SU-DHL-6 (cell line): ENCODE measurements at regions not wholly inside any gene's neighbourhood (a gene's known extent, or its start where the extent isn't known, plus 50 kb on each side); places are given as distances from the start of the nearest gene placed in this dataset.

Source experiments
- EZH2phosphoT487 ChIP-seq: fragments of 200-600 bp; sonication (generic), shearing (Covaris generic); conservative IDR thresholded peaks from 2 replicates; pipeline ENCODE4 v1.6.1; 2018; ENCODE audit warnings: mild to moderate bottlenecking, antibody characterized with exemption, low read length, moderate library complexity, mixed read lengths
- TF ChIP-seq, protein P1 (sequence below): fragments of 200-600 bp; sonication (generic); IDR thresholded peaks from one replicate; pipeline ENCODE4 v1.5.1; 2017; ENCODE audit warnings: antibody characterized with exemption, mild to moderate bottlenecking, low read length, moderate library complexity; ENCODE audit not compliant: insufficient read depth, poor library complexity, severe bottlenecking

DNA sequence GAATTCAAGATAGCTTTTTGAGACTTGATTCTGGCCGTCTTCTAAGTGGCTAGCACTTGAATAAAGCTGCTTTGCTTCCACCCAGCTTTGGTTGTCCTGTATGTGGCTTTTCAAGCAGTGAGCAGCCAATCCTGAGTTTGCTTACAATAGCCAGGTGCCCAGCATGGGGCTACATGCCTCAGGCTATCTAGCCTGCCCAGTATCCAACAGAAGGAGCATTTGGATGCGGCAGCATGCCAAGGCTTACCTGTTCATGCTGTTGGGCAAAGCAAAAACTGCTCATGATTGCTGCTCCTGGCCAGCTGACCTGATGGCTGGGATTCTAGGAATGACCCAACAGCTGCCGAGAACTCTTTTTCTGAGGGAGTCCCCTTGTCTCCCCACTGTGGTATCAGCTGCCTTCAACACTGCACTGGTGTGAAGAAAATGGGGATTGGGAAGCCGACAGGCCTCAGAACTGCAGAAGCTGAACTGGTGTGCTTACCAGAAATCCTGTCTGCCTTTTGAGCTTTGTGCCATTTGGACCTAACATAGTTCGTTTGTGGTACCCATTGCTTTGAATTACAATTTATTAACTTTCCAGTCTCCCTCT lies 618.9 kb upstream of the IGFBP3 start:
- TF ChIP-seq, protein P1, sequence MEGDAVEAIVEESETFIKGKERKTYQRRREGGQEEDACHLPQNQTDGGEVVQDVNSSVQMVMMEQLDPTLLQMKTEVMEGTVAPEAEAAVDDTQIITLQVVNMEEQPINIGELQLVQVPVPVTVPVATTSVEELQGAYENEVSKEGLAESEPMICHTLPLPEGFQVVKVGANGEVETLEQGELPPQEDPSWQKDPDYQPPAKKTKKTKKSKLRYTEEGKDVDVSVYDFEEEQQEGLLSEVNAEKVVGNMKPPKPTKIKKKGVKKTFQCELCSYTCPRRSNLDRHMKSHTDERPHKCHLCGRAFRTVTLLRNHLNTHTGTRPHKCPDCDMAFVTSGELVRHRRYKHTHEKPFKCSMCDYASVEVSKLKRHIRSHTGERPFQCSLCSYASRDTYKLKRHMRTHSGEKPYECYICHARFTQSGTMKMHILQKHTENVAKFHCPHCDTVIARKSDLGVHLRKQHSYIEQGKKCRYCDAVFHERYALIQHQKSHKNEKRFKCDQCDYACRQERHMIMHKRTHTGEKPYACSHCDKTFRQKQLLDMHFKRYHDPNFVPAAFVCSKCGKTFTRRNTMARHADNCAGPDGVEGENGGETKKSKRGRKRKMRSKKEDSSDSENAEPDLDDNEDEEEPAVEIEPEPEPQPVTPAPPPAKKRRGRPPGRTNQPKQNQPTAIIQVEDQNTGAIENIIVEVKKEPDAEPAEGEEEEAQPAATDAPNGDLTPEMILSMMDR: no peak
- TF ChIP-seq EZH2phosphoT487: no peak
